ENCODE measurements at regions not wholly inside any gene's neighbourhood (a gene's known extent, or its start where the extent isn't known, plus 50 kb on each side); places are given as distances from the start of the nearest gene placed in this dataset.

DNA sequence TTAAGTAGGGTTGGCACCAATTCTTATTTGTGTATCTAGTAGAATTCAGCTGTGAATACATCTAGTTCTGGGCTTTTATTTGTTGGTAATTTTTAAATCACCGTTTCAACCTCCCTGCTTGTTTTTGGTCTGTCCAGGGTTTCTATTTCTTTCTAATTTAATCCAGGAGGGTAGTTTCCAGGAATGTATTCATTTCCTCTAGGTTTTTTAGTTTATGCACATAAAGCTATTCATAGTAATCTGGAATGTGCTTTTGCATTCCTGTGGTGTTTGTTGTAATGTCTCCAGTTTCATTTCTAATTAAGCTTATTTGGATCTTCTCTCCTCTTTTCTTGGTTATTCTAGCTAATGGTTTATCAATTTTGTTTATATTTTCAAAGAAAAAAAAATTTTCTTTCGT is 1361.8 kb upstream of the DDX18 start:
- no peak overlapping the region for H3K4me3 Mint-ChIP-seq (ENCODE audit: unreplicated experiment)
- H3K9me3 Mint-ChIP-seq (ENCODE audit: unreplicated experiment): no peaks in the 10 kb centered on the region
- H3K36me3 Mint-ChIP-seq (ENCODE audit: low read depth, unreplicated experiment): no peaks in the 10 kb centered on the region
- DNase-seq (ENCODE audit: low spot score): no peak
- H3K4me1 Mint-ChIP-seq (ENCODE audit: unreplicated experiment): peaks cover 4% of the 10 kb centered on the region
- no peak overlapping the region for H3K27ac Mint-ChIP-seq (ENCODE audit: unreplicated experiment)
- H3K27me3 Mint-ChIP-seq (ENCODE audit: unreplicated experiment): peaks cover 3% of the 10 kb centered on the region
- TF ChIP-seq, protein P1, sequence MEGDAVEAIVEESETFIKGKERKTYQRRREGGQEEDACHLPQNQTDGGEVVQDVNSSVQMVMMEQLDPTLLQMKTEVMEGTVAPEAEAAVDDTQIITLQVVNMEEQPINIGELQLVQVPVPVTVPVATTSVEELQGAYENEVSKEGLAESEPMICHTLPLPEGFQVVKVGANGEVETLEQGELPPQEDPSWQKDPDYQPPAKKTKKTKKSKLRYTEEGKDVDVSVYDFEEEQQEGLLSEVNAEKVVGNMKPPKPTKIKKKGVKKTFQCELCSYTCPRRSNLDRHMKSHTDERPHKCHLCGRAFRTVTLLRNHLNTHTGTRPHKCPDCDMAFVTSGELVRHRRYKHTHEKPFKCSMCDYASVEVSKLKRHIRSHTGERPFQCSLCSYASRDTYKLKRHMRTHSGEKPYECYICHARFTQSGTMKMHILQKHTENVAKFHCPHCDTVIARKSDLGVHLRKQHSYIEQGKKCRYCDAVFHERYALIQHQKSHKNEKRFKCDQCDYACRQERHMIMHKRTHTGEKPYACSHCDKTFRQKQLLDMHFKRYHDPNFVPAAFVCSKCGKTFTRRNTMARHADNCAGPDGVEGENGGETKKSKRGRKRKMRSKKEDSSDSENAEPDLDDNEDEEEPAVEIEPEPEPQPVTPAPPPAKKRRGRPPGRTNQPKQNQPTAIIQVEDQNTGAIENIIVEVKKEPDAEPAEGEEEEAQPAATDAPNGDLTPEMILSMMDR (IDR thresholded peaks at IDR 0.05; ENCODE audit: unreplicated experiment): no peak

DNA sequence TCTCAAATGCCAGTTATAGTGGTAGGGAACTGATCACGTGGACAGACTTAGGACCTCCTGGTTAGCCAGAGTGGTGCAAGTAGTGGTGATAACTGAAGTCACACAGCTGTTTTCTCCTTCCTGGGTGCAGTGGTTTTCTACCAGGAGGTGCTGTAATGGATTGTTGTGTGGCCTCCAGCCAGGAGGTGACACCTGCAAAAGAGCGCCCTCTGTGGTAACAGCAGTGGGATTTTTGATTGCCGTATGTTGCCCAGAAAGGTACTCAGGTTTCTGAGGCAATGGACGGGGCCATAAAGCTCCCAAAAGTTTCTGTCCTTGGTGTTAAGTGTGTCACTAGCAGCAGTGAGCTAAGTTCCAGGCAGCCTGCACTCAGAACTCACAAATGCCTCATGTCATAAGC is 1358.1 kb upstream of the DDX18 start:
- H3K9me3 Mint-ChIP-seq (ENCODE audit: unreplicated experiment): no peaks in the 10 kb centered on the region
- peaks cover 4% of the 10 kb centered on the region for H3K4me1 Mint-ChIP-seq (ENCODE audit: unreplicated experiment)
- H3K4me3 Mint-ChIP-seq (ENCODE audit: unreplicated experiment): no peak overlapping the region
- no peak for DNase-seq (ENCODE audit: low spot score)
- peaks cover 3% of the 10 kb centered on the region for H3K27me3 Mint-ChIP-seq (ENCODE audit: unreplicated experiment)
- no peak overlapping the region for H3K27ac Mint-ChIP-seq (ENCODE audit: unreplicated experiment)
- no peaks in the 10 kb centered on the region for H3K36me3 Mint-ChIP-seq (ENCODE audit: low read depth, unreplicated experiment)
- TF ChIP-seq, protein P1 (IDR thresholded peaks at IDR 0.05; ENCODE audit: unreplicated experiment): no peak

DNA sequence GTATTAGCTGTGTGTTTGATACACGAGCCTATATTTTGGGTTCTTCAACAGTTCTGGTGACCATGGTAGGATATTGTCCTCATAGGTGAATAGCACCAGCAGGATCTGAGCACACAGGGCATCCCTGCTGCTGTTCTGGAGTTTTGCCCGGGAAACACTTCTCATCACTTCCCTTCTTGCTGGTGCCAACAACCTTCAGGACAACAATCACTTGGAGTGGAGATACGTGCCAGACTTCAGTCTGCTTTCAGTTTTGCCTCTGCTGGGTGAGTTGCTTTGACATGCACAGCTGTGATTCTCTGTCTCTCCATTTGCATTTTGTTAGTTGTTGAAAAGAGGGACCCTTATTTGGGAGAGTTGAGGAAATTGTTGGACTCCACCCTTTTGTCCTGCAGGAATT is 1347.2 kb upstream of the DDX18 start:
- Mint-ChIP-seq H3K27ac (ENCODE audit: unreplicated experiment) (no peak overlapping the region), H3K4me1 (ENCODE audit: unreplicated experiment) (no peaks in the 10 kb centered on the region), H3K9me3 (ENCODE audit: unreplicated experiment) (peaks cover 4% of the 10 kb centered on the region), H3K4me3 (ENCODE audit: unreplicated experiment) (no peak overlapping the region), H3K36me3 (ENCODE audit: low read depth, unreplicated experiment) (peaks cover 3% of the 10 kb centered on the region), H3K27me3 (ENCODE audit: unreplicated experiment) (peaks cover under 1% of the 10 kb centered on the region)
- TF ChIP-seq, protein P1 (IDR thresholded peaks at IDR 0.05; ENCODE audit: unreplicated experiment): no peak
- DNase-seq (ENCODE audit: low spot score): no peak

DNA sequence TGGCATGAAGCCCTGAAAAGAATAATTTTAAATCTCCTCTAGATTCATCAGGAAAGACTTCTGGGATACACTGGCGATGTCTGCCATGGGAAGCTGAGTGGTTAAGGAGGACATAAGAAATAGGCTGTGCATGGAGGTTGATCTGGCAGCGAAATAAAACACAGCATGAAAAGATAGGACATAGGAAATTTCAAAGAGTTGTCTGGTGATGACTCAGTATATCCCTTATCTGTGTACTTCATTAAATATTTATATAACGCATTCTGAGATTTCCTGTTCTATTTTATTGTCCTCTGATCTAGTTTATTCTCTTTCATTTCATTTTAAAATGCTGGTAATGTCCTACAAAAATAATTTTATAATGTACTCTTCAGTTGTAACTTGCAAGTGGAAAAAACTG is 1337.3 kb upstream of the DDX18 start:
- Mint-ChIP-seq H3K36me3 (ENCODE audit: low read depth, unreplicated experiment) (no peaks in the 10 kb centered on the region), H3K27ac (ENCODE audit: unreplicated experiment) (no peak overlapping the region), H3K4me1 (ENCODE audit: unreplicated experiment) (no peaks in the 10 kb centered on the region), H3K9me3 (ENCODE audit: unreplicated experiment) (no peaks in the 10 kb centered on the region), H3K4me3 (ENCODE audit: unreplicated experiment) (no peak overlapping the region), H3K27me3 (ENCODE audit: unreplicated experiment) (peaks cover 2% of the 10 kb centered on the region)
- TF ChIP-seq, protein P1 (IDR thresholded peaks at IDR 0.05; ENCODE audit: unreplicated experiment): no peak
- DNase-seq (ENCODE audit: low spot score): no peak

DNA sequence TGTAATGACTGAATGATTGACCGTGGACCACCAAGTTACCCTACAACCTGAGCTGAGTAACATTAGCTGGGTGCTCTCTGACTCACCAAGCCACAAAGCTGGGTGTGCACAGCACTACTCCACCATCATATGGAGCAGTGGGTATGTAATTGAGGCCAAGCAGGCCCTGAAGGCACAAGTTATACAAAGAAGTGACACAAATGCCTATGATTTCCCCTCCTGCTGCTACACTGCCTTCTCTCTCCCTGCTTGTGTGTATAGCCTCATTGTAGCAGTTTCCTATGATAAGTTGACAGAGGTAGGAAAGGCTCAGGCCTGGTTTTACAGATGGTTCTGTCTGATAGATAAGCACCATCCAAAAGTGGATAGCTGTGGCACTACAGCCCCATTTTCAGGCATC is 1327.2 kb upstream of the DDX18 start:
- Mint-ChIP-seq H3K4me3 (ENCODE audit: unreplicated experiment) (no peak overlapping the region), H3K4me1 (ENCODE audit: unreplicated experiment) (no peaks in the 10 kb centered on the region), H3K27ac (ENCODE audit: unreplicated experiment) (no peak overlapping the region), H3K9me3 (ENCODE audit: unreplicated experiment) (no peaks in the 10 kb centered on the region), H3K27me3 (ENCODE audit: unreplicated experiment) (no peaks in the 10 kb centered on the region), H3K36me3 (ENCODE audit: low read depth, unreplicated experiment) (no peaks in the 10 kb centered on the region)
- TF ChIP-seq, protein P1 (IDR thresholded peaks at IDR 0.05; ENCODE audit: unreplicated experiment): no peak
- no peak for DNase-seq (ENCODE audit: low spot score)

All from endothelial cell (in vitro differentiated cells).